Stimulated activated CD4-positive, alpha-beta T cell treated with anti-CD3 and anti-CD28 coated beads, Interleukin-4, amount 100 ng/mL, for 4 hours (primary cell): ENCODE measurements at regions not wholly inside any gene's neighbourhood (a gene's known extent, or its start where the extent isn't known, plus 50 kb on each side); places are given as distances from the start of the nearest gene placed in this dataset.
"Not testable (repeated sequence)": the region's sequence is repeated elsewhere in the genome, so short reads cannot be mapped to it uniquely, and the experiment has no call there.

Experiments
- DNase-seq, 2 experiments: peaks; one replicate each; pipeline ENCODE4 v3.0.0-alpha.2; 2020

- no peak for DNase-seq
Measured at GRCh38 chr7:69439636-69440325, 158.5 kb upstream of the AUTS2 start.

GRCh38 chr7:69440976-69441375, 157.3 kb upstream of the AUTS2 start:
- no peak for DNase-seq

DNA sequence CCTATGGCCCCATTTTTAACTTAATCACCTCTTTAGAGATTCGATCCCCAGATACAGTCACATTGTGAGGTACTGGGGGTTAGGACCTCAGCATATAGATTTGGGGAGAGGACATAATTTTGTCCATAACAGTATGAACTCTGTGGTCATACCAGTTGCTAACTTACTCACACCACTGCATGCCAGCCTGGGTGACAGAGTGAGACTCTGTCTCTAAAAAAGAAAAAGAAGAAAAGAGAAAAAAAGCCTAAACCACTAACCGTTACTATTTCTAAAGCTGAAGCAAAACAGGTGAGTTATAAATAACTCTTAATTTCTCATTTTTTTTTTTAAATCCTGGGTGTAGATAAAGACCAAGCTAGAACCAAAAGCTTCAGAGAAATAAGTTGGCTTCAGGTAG, 155.1 kb upstream of the AUTS2 start:
- DNase-seq: no peak

DNA sequence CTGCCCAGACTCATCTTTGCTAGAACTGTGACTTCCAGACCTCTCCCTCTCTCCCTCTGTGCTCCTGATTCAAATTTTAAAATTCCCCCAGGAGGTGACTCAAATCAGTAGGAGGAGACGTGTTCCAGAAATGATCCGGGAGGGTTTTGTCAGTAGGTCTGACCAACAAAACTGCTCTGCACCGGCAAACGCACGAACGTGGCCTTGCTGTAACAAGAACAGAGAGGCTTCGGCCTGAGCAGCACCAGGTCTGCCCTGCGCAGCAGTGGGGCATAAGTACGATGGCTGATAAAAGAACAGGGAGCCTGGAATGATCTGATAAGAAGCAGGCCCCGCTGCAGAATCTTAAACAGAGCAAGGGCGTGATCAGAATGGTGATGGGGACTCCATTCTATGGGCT, 152.7 kb upstream of the AUTS2 start:
- DNase-seq: no peak

GRCh38 chr7:69446213-69446612, 152.1 kb upstream of the AUTS2 start:
- DNase-seq: not testable (repeated sequence)

GRCh38 chr7:69448071-69448470, 150.2 kb upstream of the AUTS2 start:
- DNase-seq: no peak

DNA sequence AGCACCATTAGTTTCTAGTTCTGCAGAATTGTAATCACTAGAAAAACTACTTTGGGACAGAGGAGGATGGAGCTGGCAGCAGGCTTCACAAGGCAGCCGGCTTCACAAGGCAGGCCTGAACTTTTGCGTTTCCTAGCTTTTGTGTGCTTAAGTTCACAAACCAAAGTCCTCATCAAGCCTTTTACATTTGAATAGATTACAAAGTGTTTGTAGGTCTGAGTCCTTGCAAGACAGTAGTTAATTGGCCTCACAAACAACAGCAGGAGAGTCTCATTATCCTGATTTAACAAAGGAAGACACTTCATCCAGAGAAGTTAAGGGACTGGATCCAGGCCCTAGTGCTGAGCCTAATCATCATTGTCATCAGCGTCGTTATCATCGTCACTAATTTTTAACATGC, 147.8 kb upstream of the AUTS2 start:
- no peak for DNase-seq

GRCh38 chr7:69451715-69452114, 146.6 kb upstream of the AUTS2 start:
- no peak for DNase-seq

- no peak for DNase-seq
Measured at GRCh38 chr7:69452797-69453196, 145.5 kb upstream of the AUTS2 start.

DNA sequence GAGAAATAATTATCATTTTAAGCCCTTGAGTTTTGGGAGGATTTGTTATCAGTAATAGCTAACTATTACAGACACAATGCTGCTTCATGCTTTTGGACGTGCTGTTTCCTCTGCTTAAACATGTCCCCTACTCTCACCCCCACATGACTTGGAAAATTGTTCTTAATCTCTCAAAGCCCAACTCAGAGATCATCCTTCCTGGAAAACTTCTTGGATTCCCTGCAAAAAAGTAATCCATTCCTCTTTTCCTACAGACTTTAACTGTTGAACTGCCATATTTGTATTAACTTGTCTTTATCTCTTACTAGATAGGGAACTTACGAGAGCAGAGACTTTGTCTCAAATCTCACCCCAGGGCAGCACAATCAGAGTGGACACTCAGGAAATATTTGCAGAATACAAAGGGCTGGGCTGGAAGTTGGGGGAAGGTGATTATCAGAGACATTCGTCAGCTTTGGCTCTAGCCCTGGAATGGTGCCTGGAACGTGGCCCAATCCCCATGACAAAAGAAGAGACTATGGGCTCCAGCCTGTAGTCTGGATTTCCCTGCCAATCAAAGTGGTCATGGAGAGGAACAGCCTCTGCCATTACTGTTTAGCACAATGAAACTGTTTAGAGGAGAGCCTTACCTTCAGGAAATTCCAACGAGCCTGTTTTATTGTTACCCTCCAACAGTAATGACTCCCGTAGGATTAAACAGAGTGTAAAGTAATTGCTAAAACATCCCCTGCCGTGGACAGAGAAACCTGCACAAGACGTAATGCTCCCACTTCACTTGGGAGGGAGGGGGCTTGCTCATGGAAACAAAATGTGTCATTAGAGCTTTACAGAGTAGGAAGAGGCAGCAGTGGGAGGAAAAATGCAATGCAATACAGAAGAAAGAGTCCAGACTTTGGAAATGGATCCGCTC, 140.4 kb upstream of the AUTS2 start:
- DNase-seq: no peak

GRCh38 chr7:69464035-69464434, 134.2 kb upstream of the AUTS2 start:
- no peak for DNase-seq

GRCh38 chr7:69465262-69465661, 133.0 kb upstream of the AUTS2 start:
- no peak for DNase-seq

- DNase-seq: no peak
Measured at GRCh38 chr7:69467826-69468225, 130.4 kb upstream of the AUTS2 start.

GRCh38 chr7:69476416-69476815, 121.9 kb upstream of the AUTS2 start:
- no peak for DNase-seq

GRCh38 chr7:69482676-69483075, 115.6 kb upstream of the AUTS2 start:
- no peak for DNase-seq

GRCh38 chr7:69489533-69489932, 108.7 kb upstream of the AUTS2 start:
- no peak for DNase-seq

GRCh38 chr7:69498671-69499070, 99.6 kb upstream of the AUTS2 start:
- DNase-seq: no peak

DNA sequence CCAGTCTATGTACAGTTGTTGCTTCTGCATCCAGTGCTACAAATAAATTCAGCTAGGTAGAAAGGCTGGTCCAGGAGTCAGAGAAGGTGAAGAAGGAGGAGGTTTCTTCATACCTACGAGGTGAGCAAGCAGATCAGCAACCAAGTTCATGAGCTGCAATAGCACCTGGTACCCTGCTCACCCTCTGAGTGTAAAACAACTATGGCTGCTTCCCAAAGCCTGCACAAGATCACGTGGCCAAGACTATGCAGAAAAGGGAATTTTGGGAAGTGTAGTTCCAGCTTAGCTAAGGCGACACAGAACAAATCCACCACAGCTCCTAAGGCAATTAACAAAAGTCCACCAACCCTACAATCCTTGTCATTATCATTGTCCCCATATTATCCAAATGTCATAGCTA, 95.9 kb upstream of the AUTS2 start:
- no peak for DNase-seq

GRCh38 chr7:69504733-69505420, 93.4 kb upstream of the AUTS2 start:
- no peak for DNase-seq

DNA sequence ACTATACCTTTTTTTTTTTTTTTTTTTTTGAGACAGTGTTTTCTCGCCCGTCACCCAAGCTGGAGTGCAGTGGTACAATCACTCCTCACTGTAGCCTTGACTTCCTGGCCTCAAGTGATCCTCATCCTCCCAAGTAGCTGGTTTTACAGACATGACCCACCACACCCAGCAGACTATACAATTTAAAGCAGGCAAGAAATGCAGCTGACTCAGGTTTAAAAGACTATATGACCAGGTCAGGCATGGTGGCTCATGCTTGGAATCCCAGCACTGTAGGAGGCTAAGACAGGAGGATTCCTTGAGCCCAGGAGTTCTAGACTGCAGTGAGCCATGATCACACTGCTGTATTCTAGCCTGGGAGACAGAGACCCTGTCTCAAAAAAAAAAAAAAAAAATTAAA, 89.5 kb upstream of the AUTS2 start:
- no peak for DNase-seq

GRCh38 chr7:69510114-69510513, 88.2 kb upstream of the AUTS2 start:
- no peak for DNase-seq

- no peak for DNase-seq
Measured at GRCh38 chr7:69515495-69516212, 82.6 kb upstream of the AUTS2 start.

DNA sequence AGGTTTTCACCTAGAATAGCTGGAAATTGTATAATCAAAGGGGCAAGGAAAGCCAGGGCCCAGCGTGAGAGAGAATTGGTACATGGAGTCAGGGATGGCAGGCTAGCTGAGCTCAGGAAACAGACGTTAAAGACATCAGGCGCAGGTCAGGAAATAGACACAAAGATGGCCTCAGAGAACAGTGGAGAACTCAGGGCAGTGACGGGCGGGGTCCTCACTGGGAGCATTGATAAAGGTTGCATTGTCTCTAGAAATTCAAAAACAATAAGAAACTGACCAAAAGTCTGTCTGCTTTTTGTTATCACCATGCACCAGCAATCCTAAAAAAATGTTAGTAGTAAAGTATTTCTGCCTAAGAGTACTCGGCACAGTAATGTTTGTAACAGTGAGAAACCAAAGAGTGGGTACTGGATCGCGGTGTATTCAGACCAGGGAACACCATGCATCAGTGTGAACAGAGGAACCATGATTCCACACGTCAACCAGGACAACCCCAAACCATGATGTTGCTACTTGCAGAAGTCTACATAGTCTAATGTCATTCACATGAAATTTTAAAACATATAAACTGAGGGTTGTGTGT, 81.9 kb upstream of the AUTS2 start:
- no peak for DNase-seq
